GM23338 (cell line): ENCODE measurements at regions not wholly inside any gene's neighbourhood (a gene's known extent, or its start where the extent isn't known, plus 50 kb on each side); places are given as distances from the start of the nearest gene placed in this dataset.

ENCODE experiments used
- ATAC-seq: fragments of 200-7000 bp; cut with Tn5 transposase; 3 replicates; pipeline ENCODE4 v1.9.1; 2020
- DNase-seq: peaks from one replicate; pipeline ENCODE4 v3.0.0-alpha.2; 2015; ENCODE audit warnings: low spot score
- H2AFZ ChIP-seq: fragments of 200-600 bp; sonication (generic); 2 replicates; pipeline ENCODE4 v1.8.0; 2016; ENCODE audit warnings: antibody characterized with exemption, mild to moderate bottlenecking, moderate library complexity
- H3F3A ChIP-seq: fragments of 200-600 bp; sonication (generic); replicated peaks from 2 replicates; pipeline ENCODE4 v1.8.0; 2017; ENCODE audit warnings: antibody characterized with exemption, mixed run types, low read depth
- H3K27ac ChIP-seq: fragments of 200-600 bp; sonication (generic); 2 replicates; pipeline ENCODE4 v1.6.1; 2016; ENCODE audit warnings: low read depth
- H3K27me3 ChIP-seq: fragments of 200-600 bp; sonication (generic); 2 replicates; pipeline ENCODE4 v1.8.0; 2016; ENCODE audit warnings: mild to moderate bottlenecking, mixed run types, moderate library complexity; ENCODE audit not compliant: insufficient read depth
- H3K36me3 ChIP-seq: fragments of 200-600 bp; sonication (generic); 2 replicates; pipeline ENCODE4 v1.8.0; 2016; ENCODE audit warnings: mild to moderate bottlenecking; ENCODE audit not compliant: insufficient read depth
- H3K4me1 ChIP-seq: fragments of 200-600 bp; sonication (generic); 2 replicates; pipeline ENCODE4 v1.8.0; 2016; ENCODE audit warnings: mild to moderate bottlenecking, moderate library complexity; ENCODE audit not compliant: insufficient read depth
- H3K4me2 ChIP-seq: fragments of 200-600 bp; sonication (generic); 2 replicates; pipeline ENCODE4 v1.7.1; 2017; ENCODE audit warnings: mixed run types
- H3K4me3 ChIP-seq: fragments of 200-600 bp; sonication (generic); 2 replicates; pipeline ENCODE4 v1.6.1; 2016; ENCODE audit warnings: mixed run types
- H3K79me2 ChIP-seq: fragments of 200-600 bp; sonication (generic); replicated peaks from 2 replicates; pipeline ENCODE4 v1.8.0; 2017; ENCODE audit warnings: mild to moderate bottlenecking; ENCODE audit not compliant: insufficient read depth
- H3K9me2 ChIP-seq: fragments of 200-600 bp; sonication (generic); 2 replicates; pipeline ENCODE4 v1.8.0; 2017; ENCODE audit not compliant: insufficient read depth
- H4K20me1 ChIP-seq: fragments of 200-600 bp; sonication (generic); replicated peaks from 2 replicates; pipeline ENCODE4 v1.8.0; 2017; ENCODE audit warnings: mild to moderate bottlenecking; ENCODE audit not compliant: insufficient read depth
- H3K27ac Mint-ChIP-seq: 2 replicates; pipeline ENCODE4 v1.8.0; 2020; ENCODE audit warnings: inconsistent platforms, mild to moderate bottlenecking, moderate library complexity, mixed read lengths
- H3K27me3 Mint-ChIP-seq: 3 replicates; pipeline ENCODE4 v1.8.0; 2022; ENCODE audit warnings: low read depth, mild to moderate bottlenecking, moderate library complexity, mixed read lengths, inconsistent platforms; ENCODE audit not compliant: insufficient read depth, poor library complexity
- H3K36me3 Mint-ChIP-seq: 3 replicates; pipeline ENCODE4 v1.8.0; 2021; ENCODE audit warnings: low read depth, mild to moderate bottlenecking, inconsistent platforms, moderate library complexity, mixed read lengths
- H3K4me1 Mint-ChIP-seq: 3 replicates; pipeline ENCODE4 v1.8.0; 2020; ENCODE audit warnings: mild to moderate bottlenecking, inconsistent platforms, mixed read lengths
- H3K4me3 Mint-ChIP-seq: 3 replicates; pipeline ENCODE4 v1.8.0; 2021; ENCODE audit warnings: moderate library complexity, mild to moderate bottlenecking, inconsistent platforms, mixed read lengths
- H3K9me3 Mint-ChIP-seq: 3 replicates; pipeline ENCODE4 v1.8.0; 2020; ENCODE audit warnings: moderate library complexity, mild to moderate bottlenecking, inconsistent platforms, mixed read lengths
- CTCF ChIP-seq, 2 experiments: fragments of 200-600 bp in 1 of 2; sonication (generic) in 1 of 2; conservative IDR thresholded peaks; 2 replicates each; pipeline versions ENCODE4 v1.5.1 to v1.6.1; 2016 to 2017; ENCODE audit warnings: antibody characterized with exemption in 2 of 2, low read depth in 2 of 2, mild to moderate bottlenecking in 2 of 2, moderate library complexity in 1 of 2
- EZH2 ChIP-seq: fragments of 200-600 bp; sonication (generic); IDR thresholded peaks from one replicate; pipeline ENCODE4 v1.8.0; 2017; ENCODE audit warnings: antibody characterized with exemption, mild to moderate bottlenecking, low read depth; ENCODE audit not compliant: unreplicated experiment
- EZH2phosphoT487 ChIP-seq: fragments of 200-600 bp; sonication (generic); IDR thresholded peaks from one replicate; pipeline ENCODE4 v1.8.1; 2018; ENCODE audit warnings: antibody characterized with exemption; ENCODE audit not compliant: unreplicated experiment
- JUNB ChIP-seq: IDR thresholded peaks from one replicate; pipeline ENCODE4 v1.6.1; 2016; ENCODE audit warnings: antibody characterized with exemption; ENCODE audit not compliant: unreplicated experiment
- ZNF331 ChIP-seq: fragments of 250-450 bp; sonication (Bioruptor Pico); IDR thresholded peaks from 2 replicates; pipeline ENCODE4 v1.5.0; 2020; ENCODE audit warnings: low read depth, mild to moderate bottlenecking, moderate library complexity
- ZNF462 ChIP-seq: fragments of 250-450 bp; sonication (Bioruptor Pico); IDR thresholded peaks from 2 replicates; pipeline ENCODE4 v1.5.0; 2020; ENCODE audit warnings: mild to moderate bottlenecking, moderate library complexity
- TF ChIP-seq, protein P1 (sequence below): IDR thresholded peaks from one replicate; pipeline ENCODE4 v1.6.1; 2018; ENCODE audit warnings: antibody characterized with exemption; ENCODE audit not compliant: unreplicated experiment

- Mint-ChIP-seq H3K36me3 (no peaks in the 10 kb centered on the region), H3K9me3 (no peaks in the 10 kb centered on the region), H3K4me3 (no peak overlapping the region), H3K27me3 (peaks cover 6% of the 10 kb centered on the region), H3K27ac (no peak overlapping the region), H3K4me1 (peaks cover 30% of the 10 kb centered on the region)
- no peaks in the 10 kb centered on the region for H3F3A ChIP-seq
- no peak overlapping the region for H3K4me2 ChIP-seq
- no peak overlapping the region for H3K27ac ChIP-seq
- H3K4me1 ChIP-seq: peaks cover 13% of the 10 kb centered on the region
- H3K36me3 ChIP-seq: no peaks in the 10 kb centered on the region
- peaks cover 5% of the 10 kb centered on the region; the same call in 1 of the 2 replicates for H3K9me2 ChIP-seq
- DNase-seq (no peak), ATAC-seq (no peak)
- TF ChIP-seq, protein P1, sequence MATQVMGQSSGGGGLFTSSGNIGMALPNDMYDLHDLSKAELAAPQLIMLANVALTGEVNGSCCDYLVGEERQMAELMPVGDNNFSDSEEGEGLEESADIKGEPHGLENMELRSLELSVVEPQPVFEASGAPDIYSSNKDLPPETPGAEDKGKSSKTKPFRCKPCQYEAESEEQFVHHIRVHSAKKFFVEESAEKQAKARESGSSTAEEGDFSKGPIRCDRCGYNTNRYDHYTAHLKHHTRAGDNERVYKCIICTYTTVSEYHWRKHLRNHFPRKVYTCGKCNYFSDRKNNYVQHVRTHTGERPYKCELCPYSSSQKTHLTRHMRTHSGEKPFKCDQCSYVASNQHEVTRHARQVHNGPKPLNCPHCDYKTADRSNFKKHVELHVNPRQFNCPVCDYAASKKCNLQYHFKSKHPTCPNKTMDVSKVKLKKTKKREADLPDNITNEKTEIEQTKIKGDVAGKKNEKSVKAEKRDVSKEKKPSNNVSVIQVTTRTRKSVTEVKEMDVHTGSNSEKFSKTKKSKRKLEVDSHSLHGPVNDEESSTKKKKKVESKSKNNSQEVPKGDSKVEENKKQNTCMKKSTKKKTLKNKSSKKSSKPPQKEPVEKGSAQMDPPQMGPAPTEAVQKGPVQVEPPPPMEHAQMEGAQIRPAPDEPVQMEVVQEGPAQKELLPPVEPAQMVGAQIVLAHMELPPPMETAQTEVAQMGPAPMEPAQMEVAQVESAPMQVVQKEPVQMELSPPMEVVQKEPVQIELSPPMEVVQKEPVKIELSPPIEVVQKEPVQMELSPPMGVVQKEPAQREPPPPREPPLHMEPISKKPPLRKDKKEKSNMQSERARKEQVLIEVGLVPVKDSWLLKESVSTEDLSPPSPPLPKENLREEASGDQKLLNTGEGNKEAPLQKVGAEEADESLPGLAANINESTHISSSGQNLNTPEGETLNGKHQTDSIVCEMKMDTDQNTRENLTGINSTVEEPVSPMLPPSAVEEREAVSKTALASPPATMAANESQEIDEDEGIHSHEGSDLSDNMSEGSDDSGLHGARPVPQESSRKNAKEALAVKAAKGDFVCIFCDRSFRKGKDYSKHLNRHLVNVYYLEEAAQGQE: no peak
- TF ChIP-seq JUNB: no peak
- TF ChIP-seq EZH2: no peak
- no peaks in the 10 kb centered on the region for H4K20me1 ChIP-seq
- no peaks in the 10 kb centered on the region for H3K27me3 ChIP-seq
- H3K79me2 ChIP-seq: no peaks in the 10 kb centered on the region
- no peak overlapping the region for H3K4me3 ChIP-seq
- H2AFZ ChIP-seq: no peak overlapping the region
Observed at GRCh38 chr2:18845854-18846445, 256.6 kb upstream of the NT5C1B start.

GRCh38 chr2:18842836-18843235, 253.5 kb upstream of the NT5C1B start:
- H3F3A ChIP-seq: no peaks in the 10 kb centered on the region
- no peak overlapping the region for H2AFZ ChIP-seq
- no peaks in the 10 kb centered on the region for H3K9me3 Mint-ChIP-seq
- peaks cover 13% of the 10 kb centered on the region; the same call in 1 of the 2 replicates for H3K9me2 ChIP-seq
- peaks cover 3% of the 10 kb centered on the region for H3K27me3 Mint-ChIP-seq
- H3K4me3 Mint-ChIP-seq: no peak overlapping the region
- H3K36me3 ChIP-seq: no peaks in the 10 kb centered on the region
- DNase-seq (no peak), ATAC-seq (no peak)
- H3K27ac ChIP-seq: no peak overlapping the region
- no peaks in the 10 kb centered on the region for H3K36me3 Mint-ChIP-seq
- no peaks in the 10 kb centered on the region for H3K27me3 ChIP-seq
- no peak overlapping the region for H3K27ac Mint-ChIP-seq
- H3K4me2 ChIP-seq: no peak overlapping the region
- no peaks in the 10 kb centered on the region for H3K79me2 ChIP-seq
- peaks cover 29% of the 10 kb centered on the region for H3K4me1 Mint-ChIP-seq
- peaks cover 21% of the 10 kb centered on the region for H3K4me1 ChIP-seq
- no peaks in the 10 kb centered on the region for H4K20me1 ChIP-seq
- H3K4me3 ChIP-seq: no peak overlapping the region
- TF ChIP-seq JUNB (no peak), CTCF (conservative IDR thresholded peaks at IDR 0.05; ENCODE audit: low read depth in 2 of 2) (no peak), ZNF462 (CRISPR knock-in tag) (no peak), ZNF331 (CRISPR knock-in tag) (no peak), EZH2phosphoT487 (no peak)
